HG02623 (cell line): ENCODE measurements at regions not wholly inside any gene's neighbourhood (a gene's known extent, or its start where the extent isn't known, plus 50 kb on each side); places are given as distances from the start of the nearest gene placed in this dataset.
"Not testable (repeated sequence)": the region's sequence is repeated elsewhere in the genome, so short reads cannot be mapped to it uniquely, and the experiment has no call there.

Source experiments
- ATAC-seq: cut with Tn5 transposase; IDR thresholded peaks from one replicate; pipeline ENCODE4 v1.9.1; 2021; ENCODE audit warnings: moderate library complexity; ENCODE audit not compliant: unreplicated experiment

DNA sequence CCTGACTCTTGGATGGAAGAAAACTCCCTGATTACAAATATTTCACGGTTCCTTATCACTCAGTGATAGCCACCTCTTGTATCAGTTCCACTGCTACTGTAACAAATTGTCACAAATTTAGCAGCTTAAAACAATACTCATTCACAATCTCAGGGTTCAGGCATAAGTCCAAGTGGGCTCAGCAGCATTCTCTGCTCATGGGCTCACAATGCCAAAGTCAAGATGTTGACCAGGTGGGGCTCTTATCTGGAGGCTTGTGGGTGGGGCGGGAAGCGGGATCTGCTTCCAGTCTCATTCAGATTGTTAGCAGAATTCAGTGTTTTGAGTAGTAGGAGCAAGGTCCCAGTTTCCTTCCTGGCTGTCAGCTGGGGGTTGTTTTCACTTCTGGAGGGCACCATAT lies 137.3 kb upstream of the FAM78B start:
- no peak for ATAC-seq

DNA sequence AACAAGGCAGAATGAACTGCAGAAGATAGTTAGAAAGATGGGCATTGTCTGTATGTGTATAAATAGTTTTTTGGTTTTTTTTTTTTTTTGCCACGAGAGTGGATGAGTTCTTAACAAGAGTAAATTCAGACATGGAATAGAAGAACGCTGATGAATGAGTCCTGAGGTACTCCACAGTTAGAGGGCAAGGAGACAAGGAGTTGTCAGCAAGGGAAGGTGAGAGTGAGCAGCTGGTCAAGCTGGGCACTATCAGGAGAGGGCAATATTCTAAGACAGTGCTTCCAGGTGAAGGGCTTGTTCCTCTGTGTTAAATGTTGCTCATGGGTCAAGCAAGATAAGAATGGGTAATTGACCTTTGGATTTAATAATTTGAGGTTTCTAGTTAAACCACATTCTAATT lies 138.6 kb upstream of the FAM78B start:
- ATAC-seq = no peak

DNA sequence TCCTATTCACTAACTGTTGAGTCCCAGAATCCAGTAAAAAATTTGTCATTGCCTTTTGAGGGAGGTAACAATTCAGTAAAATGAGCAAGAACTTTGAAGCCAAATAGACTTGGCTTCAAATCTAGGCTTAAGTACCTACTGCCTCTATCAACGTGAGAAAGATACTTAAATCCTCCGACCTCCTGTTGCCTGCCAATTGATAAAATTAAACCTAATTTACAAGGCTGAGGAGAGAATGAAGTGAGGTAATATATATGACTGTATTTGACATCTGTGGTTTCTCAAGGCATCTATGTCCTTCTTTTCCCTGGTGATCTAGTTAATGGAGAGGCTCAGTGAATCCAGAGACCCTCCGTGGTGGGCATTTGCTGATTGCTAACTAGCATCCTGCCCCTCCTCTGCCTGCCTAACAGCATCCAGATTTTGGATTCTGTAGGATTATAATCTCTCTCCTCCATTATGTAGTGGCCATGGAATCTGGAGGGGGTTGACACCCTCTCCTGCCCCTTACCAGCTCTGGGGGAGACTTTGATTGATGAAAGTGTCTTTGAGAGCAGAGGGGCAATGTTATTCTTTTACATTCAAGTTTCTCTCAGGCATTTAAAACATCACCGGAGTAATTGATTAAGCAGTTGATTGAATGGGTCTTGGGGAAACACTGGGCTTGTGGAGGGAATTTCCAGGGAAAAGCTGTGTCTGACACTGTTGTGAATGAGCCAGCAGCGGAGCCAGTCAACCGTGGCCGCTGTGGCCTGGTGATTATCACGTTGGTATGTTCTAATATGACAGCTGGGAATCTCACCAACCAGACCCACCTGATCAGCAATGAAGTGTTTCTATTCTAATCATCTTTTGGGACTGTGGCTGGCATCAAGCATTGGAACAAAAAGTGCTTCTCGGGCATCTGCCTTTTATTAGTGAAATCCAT lies 140.7 kb upstream of the FAM78B start:
- no peak for ATAC-seq

DNA sequence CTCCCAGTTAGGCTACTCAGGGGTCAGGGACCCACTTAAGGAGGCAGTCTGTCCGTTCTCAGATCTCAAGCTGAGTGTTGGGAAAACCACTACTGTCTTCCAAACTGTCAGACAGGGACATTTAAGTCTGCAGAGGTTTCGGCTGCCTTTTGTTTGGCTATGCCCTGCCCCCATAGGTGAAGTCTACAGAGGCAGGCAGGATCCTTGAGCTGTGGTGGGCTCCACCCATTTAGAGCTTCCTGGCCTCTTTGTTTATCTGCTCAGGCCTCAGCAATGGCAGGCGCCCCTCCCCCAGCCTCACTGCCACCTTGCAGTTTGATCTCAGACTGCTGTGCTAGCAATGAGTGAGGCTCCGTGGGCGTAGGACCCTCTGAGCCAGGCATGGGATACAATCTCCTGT lies 149.5 kb upstream of the FAM78B start:
- not testable (repeated sequence) for ATAC-seq

DNA sequence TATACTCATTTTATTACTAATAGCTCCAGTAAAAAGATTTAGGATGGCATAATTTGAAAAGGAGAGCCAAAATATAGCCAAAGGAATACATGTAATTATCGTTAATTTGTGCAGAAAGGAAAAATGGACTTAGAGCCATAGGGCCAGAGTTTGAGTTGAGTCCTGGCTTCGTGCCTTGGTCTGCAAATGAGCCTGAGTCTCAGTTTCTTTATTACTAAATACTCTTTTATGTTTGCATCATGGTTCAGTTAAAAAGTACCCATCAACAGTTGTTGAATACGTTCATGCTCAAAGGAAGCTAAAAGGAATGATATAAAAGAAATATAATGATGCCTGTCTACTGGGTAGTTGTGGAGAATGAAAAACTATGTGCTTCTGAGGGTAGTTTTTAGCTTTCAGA lies 155.7 kb upstream of the FAM78B start:
- ATAC-seq = no peak

DNA sequence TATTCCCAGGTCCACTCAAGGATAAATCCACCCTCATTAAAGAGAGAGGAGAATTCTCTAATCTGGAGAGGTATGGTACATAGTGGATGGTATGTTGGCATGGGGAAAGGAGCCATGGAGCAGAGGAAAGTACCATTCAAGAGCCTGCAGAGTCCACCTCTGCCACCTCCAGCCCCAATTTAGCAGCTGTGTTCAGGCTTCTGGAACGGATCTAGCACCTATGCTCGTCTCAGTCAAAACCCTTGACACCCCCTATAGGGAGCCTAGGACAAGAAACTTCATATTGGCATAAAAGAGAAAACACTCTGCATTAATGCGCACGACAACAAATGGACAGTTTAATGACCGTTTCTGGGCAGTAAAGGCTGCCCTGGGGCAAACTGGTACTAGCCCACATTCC lies 161.1 kb upstream of the FAM78B start:
- no peak for ATAC-seq

DNA sequence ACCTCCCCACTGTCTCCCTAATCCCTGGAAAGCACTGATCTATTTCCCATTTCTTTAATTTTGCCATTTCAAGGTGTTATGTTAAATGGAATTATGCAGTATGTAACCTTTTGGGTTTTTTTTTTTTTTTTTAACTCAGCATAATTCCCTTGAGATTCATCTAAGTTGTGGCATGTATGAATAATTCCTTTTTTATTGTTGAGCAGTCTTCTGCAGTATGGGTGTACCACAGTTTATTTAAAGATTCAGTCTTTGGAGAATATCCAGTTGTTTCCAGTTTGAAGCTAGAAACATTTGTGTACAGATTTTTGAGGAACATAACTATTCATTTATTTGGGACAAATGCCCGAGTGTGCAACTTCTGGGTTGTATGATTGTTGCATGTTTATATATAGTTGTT lies 162.2 kb upstream of the FAM78B start:
- ATAC-seq = no peak

DNA sequence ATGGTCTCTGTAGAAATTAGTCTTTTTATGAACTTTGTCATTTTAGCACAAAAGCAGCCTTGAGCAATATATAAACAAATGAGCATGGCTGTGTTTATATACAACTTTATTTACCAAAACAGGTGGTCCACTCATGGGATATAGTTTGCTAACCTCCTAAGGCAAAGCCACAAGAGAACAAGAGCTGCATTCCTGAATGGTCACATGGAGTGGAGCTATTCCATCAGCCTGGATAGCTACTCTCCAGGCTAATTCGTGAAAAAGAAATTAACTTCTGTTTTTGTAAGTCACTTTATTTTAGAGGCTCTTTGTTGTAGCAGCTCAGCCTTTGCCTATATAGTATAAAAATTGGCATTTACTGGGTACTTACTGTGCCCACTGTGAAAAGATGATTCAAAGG lies 163.3 kb upstream of the FAM78B start:
- no peak for ATAC-seq

DNA sequence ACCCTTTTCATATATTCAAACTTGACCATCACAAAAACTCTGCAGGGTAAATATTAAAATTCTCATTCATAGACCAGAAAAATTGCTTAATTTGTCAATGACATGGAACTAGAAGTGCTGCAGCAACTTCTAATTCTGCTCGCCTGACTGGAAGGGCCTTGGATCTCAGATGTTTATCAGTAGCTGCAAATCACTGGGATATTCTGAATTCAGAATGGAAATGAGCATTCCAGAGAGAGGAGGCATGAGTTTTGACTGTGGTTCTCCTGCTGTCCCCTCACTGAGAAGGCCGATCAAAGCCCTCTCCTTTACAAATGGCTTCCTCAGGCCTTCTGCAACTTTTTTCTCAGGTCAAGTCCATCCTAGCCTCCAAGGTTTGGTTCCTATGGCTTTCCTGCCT lies 171.3 kb upstream of the FAM78B start:
- no peak for ATAC-seq

DNA sequence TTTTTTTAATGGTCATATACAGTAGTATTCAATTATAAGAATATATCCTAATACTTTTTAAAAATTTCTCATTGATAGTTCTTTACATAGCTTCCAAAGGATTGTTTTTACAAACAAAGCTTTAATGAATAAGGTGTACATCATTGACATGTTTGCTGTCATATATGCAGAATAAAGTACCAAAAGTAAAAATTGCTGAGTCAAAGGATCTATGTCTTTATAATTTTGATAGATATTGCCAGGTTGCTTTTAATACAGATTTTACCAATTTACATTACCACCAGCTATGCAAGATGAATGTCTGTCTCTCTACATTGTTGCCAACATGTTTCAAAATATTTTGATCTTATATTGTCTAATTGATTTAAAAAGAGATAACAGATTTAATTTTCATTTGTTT lies 173.9 kb upstream of the FAM78B start:
- ATAC-seq = no peak

DNA sequence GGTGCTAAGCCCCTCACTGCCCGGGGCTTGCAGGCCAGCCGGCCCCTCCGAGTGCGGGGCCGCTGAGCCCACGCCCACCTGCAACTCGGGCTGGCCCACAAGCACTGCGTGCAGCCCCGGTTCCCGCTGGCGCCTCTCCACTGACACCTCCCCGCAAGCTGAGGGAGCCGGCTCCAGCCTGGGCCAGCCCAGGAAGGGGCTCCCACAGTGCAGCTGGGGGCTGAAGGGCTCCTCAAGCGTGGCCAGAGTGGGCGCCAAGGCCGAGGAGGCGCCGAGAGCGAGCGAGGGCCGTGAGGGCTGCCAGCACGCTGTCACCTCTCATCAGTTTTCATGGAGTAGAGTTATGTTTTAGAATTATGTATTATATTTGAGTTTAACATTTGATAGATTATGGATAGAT lies 176.5 kb upstream of the FAM78B start:
- ATAC-seq = no peak

DNA sequence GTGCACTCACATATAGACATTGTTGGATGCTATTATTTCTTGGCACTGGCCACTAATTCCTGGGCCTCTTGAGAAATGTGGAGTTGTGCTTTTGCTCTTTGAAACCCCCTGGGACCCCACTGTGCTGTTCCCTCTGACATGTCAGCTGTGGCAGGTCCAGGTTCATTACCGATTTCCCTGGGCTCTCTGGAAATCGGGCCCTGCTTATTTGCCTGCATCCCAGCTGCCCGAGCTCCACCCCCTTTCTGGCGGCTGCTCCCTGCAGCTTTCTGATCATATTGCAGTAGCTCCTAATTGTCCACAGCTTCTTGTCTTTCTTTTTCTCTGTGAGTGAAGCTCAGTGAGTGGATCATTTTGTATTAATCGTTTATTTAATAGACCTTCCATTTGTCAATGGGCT lies 183.7 kb upstream of the FAM78B start:
- no peak for ATAC-seq

DNA sequence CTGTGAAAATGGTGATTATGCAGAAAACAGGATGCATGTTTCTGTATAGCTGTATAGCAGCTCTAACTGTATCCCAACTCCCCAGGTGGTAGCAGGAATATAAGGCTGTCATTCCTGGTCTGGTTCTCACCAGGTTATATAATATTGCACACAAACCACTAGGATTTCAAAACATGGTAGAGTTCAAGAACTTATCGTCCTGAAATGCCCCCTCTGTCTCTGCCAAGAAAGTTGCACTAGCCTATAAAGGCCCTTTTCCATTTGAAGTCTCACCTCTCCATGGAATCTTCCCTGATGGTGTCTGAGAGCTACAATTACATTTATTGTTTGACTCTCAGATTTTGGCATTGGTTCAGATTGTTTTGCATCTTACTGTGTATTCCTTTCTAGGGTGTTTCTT lies 184.9 kb upstream of the FAM78B start:
- ATAC-seq = no peak

DNA sequence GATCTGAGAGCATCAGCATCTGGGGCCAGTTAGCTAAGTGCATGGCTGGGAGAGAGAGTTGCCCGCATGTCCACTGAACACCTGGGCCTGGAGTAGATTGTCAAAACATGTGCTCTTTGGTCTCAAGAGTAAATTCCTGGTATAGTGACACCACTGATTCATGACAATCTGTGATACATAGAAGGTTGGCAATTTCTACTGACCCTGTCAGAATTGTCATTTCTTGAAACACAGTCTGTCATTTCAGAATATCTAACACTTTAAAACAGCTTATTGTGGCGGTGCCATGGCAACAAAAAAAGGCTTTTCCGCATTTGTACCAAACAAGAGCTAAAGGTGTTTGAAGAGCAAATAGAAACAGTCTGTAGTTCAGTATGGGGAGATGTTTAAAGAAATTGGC lies 186.4 kb upstream of the FAM78B start:
- ATAC-seq = no peak

DNA sequence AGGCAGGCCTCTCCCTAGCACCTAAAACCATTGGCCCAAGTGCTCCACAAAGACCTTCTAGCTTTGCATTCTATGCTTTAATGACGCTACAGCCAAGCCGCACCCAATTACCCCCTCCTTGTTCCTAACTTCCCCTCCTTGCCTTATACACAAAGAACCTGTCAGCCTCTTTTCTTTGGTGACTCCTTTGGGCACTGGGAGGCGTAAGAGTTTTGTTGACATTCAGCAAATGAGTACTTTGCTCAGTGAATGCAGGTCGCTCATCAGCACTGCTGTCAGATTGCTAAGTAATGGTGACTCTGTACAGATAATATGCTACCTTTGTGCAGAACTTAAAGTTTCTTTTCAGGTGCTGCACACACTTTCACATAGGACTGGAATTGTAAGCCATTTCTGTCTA lies 187.6 kb upstream of the FAM78B start:
- ATAC-seq = no peak

DNA sequence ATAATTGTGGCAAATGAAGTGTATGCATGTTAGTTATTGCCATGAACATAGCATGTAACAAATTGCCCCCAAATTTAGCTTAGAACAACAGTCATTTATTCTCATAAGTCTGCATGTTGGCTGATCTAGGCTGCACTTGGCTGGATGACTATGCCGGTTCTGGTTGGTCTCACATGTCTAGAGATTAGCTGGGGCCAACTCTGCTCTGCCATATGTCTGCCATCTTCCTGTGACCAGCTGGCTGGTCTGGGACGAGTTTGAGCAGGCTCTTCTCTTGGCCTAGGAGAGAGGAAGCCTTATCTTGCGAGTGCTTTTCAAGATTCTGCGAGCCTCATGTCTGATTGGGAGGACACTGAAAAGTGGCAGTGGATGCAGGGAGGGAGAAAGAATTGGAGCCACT lies 198.3 kb upstream of the FAM78B start:
- ATAC-seq = no peak

DNA sequence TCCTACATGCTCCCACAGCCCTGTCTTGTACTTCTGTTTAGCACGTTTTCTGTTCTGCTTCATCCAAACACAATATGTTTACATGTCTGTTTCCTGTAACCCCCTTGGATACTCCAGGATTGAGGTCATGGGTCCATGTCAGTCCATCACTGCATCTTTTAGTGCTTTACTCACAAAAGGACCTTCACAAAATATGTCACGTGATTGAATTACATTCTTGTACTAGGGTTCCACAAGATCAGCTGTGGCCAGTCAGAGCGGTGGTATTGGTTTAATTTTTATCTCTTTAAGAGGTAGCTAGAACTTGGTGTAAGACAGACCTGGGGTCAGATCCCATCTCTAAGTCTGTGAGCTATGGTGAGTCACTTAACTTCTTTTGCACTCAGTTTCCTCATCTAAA lies 201.2 kb upstream of the FAM78B start:
- ATAC-seq = no peak

DNA sequence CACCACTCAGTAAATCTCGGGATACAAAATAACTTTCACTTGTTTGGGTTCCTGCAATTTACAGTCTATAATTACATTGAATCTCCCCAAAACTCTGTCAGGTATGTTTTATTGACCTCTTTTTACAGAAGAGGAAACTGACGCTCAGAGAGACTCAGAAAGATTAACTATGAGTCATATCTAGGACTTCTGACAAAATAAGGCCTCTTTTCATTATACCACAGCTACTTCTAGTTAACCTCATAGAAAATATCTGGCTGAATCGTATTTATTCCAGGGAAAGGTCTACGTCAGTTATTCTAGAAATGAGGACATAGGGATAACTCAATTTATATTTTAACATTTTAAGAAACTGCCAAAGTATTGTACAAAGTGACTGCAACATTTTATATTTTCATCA lies 211.1 kb upstream of the FAM78B start:
- ATAC-seq = no peak

DNA sequence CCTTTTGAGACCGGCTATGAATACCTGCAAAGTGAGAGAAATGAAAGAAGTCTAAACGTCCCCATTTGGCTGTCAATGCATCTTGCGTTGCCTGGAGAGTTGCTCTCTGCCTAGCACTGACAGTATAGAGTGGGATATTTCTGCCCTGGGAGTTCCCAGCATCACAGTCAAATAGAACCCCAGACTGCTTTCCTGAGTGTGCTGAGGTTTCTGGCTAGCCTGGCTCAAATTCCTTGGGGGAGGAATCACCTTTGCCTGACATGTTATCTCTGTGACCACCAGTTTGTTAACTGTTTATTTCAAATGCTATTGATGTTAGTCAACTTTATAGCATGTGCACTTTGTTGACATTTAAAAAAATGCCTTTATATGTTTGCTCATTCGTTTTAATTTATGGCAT lies 212.0 kb upstream of the FAM78B start:
- ATAC-seq = no peak

DNA sequence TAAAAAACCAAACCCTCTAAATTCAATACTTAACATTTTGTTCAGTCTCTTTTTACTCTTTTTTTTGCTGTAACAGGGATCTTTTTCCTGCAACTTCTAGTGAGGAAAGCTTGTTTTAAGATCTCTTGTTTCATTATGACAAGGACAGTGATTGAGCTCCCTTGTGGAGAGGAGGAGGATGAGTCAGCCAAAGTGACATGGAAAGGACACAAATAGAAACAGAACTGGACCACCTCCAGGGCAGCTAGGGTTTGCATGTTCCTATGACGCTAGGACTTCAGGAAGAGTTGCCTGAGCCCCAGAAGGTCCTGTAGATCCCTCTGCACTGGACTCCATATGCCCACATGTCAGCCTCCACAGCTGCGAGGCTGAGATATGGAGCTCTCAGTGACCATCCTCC lies 212.6 kb upstream of the FAM78B start:
- no peak for ATAC-seq

DNA sequence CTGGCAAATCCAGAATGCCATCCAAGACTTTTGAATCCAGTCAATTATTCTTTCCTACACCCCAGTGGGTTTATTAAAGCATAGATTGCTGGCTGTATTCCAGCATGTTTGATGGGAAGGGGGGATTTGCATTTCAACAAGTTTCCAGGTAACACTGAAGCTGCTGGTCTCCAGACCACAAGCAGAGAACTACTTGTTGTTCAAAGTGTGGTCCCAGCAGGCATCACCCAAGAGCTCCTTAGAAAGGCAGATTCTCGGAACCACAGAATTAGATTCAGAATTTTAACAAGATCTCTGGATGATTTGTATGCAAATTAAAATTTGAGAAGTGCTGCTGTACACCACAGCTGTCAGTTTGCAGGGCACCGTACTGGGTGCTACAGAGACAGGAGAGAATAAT lies 216.3 kb upstream of the FAM78B start:
- ATAC-seq = no peak

DNA sequence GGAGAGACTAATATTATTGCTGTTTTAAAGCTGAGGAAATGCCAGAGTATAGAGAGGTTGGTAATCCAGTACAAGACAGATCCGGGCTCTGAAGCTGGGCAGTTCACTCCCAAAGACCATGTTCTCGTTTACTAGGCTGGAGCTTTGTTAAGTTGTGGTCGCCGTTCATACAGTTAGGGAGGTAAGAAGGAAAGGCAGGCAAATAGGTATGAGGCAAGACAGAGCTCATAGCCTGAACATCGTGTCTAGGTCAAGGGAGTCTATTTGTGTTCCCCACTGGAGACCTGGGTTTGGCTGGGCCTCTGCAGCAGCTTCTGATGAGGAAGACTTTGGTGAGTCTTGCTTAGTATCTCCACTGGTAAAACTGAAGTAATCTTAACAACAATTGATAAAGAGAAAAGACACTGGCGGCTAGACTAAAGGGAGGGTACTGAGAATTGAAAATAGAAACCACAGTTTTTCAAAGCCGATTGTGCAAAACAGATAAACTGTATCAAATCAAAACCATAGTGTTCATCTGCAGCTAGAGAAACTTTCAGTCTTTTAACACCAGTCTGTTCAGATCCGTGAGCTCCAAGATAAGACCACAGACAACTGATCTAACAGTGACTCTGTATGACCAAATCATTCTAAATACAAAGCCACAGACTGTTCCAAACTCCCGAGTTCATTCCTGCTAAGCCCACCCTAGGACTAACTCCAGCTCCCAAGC lies 217.0 kb upstream of the FAM78B start:
- ATAC-seq = no peak

DNA sequence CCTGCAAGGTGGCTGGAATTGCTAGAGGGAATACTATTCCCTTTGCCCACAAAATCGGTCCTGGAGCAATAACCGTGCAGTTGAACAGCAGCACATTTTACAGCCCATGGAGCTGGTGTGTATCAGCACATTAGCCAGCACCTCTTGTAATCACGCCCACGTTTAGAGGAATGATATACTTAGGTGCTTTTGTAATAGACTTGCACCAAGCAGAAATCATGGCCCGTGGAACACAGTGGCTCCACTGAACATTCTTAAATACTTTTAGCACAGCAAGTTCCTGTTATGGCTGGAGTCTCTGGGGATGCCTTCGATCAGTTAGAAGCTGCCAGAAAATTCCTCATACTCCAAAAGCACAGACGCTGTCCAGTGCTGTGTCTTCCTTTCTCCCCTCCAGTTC lies 218.1 kb upstream of the FAM78B start:
- ATAC-seq = no peak
